H1 (cell line): ENCODE measurements at regions not wholly inside any gene's neighbourhood (a gene's known extent, or its start where the extent isn't known, plus 50 kb on each side); places are given as distances from the start of the nearest gene placed in this dataset.

ENCODE experiments used
- CTCF ChIA-PET: fragments of 300-600 bp; sonication (Branson Sonifier 250); formaldehyde crosslinking; loops from one replicate; lab custom pipeline; 2021; ENCODE audit not compliant: partially characterized antibody; lab: Charles Lee
- POLR2A ChIA-PET: fragments of 300-600 bp; sonication (Branson Sonifier 250); formaldehyde crosslinking; loops from one replicate; lab custom pipeline; 2021; ENCODE audit warnings: inconsistent platforms; ENCODE audit not compliant: partially characterized antibody; lab: Charles Lee
- DNase-seq, 2 experiments: peaks; one replicate each; pipeline versions ENCODE4 v3.0.0 to v3.0.0-alpha.2; 2010 to 2022; ENCODE audit warnings: low spot score in 2 of 2, low read depth in 1 of 2, mixed read lengths in 1 of 2
- FAIRE-seq: peaks from 2 replicates; lab custom pipeline; 2011; peaks lifted over from hg19 to GRCh38; lab: Jason Lieb, UNC
- H2AFZ ChIP-seq: 2 replicates; pipeline ENCODE4 v1.8.1; 2012; ENCODE audit warnings: low read length, inconsistent platforms
- H2AK5ac ChIP-seq: 2 replicates; pipeline ENCODE4 v1.6.1; 2013; ENCODE audit warnings: low read depth, low read length
- H2BK120ac ChIP-seq: replicated peaks from 2 replicates; pipeline ENCODE3; 2013; ENCODE audit warnings: low read depth, low read length, inconsistent platforms
- H2BK12ac ChIP-seq: 2 replicates; pipeline ENCODE4 v1.6.1; 2013; ENCODE audit warnings: low read depth, low read length
- H2BK15ac ChIP-seq: 2 replicates; pipeline ENCODE4 v1.6.1; 2013; ENCODE audit warnings: low read length
- H2BK20ac ChIP-seq: 2 replicates; pipeline ENCODE4 v1.6.1; 2013; ENCODE audit warnings: low read length
- H2BK5ac ChIP-seq: 2 replicates; pipeline ENCODE4 v1.6.1; 2013; ENCODE audit warnings: low read depth, low read length
- H3K14ac ChIP-seq: 2 replicates; pipeline ENCODE4 v1.6.1; 2013; ENCODE audit warnings: inconsistent platforms; ENCODE audit not compliant: insufficient read length
- H3K18ac ChIP-seq: 2 replicates; pipeline ENCODE4 v1.6.1; 2013; ENCODE audit warnings: low read length; ENCODE audit errors: extremely low read depth
- H3K23ac ChIP-seq: 2 replicates; pipeline ENCODE4 v1.6.1; 2013; ENCODE audit warnings: inconsistent platforms; ENCODE audit not compliant: insufficient read length
- H3K23me2 ChIP-seq: 2 replicates; pipeline ENCODE4 v1.6.1; 2013; ENCODE audit warnings: low read depth, low read length
- H3K27ac ChIP-seq: 2 replicates; pipeline ENCODE4 v1.6.1; 2011; ENCODE audit warnings: low read depth, low read length, inconsistent platforms
- H3K27me3 ChIP-seq, 4 experiments: replicated peaks in 1 of 4; 1 replicate in 1 of 4; 2 replicates in 3 of 4; pipeline versions ENCODE4 v1.6.1 to v1.8.1; 2011 to 2013; ENCODE audit warnings: low read length in 3 of 4, mild to moderate bottlenecking in 3 of 4, inconsistent platforms in 2 of 4, mixed read lengths in 2 of 4, moderate library complexity in 1 of 4; ENCODE audit not compliant: control insufficient read depth in 3 of 4, insufficient read depth in 3 of 4; ENCODE audit errors: extremely low read depth in 1 of 4
- H3K36me3 ChIP-seq, 4 experiments: 2 replicates each; pipeline versions ENCODE4 v1.6.1 to v1.8.1; 2011 to 2013; ENCODE audit warnings: mild to moderate bottlenecking in 4 of 4, low read length in 3 of 4, moderate library complexity in 2 of 4, control low read depth in 1 of 4, inconsistent platforms in 1 of 4; ENCODE audit not compliant: insufficient read depth in 4 of 4, control insufficient read depth in 2 of 4
- H3K4ac ChIP-seq: replicated peaks from 2 replicates; pipeline ENCODE3; 2013; ENCODE audit warnings: low read length, low read depth, mixed read lengths, inconsistent platforms; ENCODE audit not compliant: insufficient read length
- H3K4me1 ChIP-seq, 4 experiments: replicated peaks in 1 of 4; 1 replicate in 1 of 4; 2 replicates in 3 of 4; pipeline versions ENCODE4 v1.6.1 to v1.8.1; 2011 to 2013; ENCODE audit warnings: low read length in 3 of 4, inconsistent platforms in 2 of 4, mixed read lengths in 1 of 4; ENCODE audit not compliant: insufficient read depth in 4 of 4, control insufficient read depth in 3 of 4
- H3K4me2 ChIP-seq, 2 experiments: 2 replicates each; pipeline versions ENCODE4 v1.6.1 to v1.8.1; 2011 to 2013; ENCODE audit warnings: low read depth in 2 of 2, low read length in 2 of 2, control low read depth in 1 of 2, inconsistent platforms in 1 of 2, mild to moderate bottlenecking in 1 of 2; ENCODE audit not compliant: insufficient read depth in 1 of 2
- H3K4me3 ChIP-seq, 4 experiments: fragments of 200-600, 300-600 bp in 1 of 4; sonication (generic), shearing (Covaris generic), sonication (Bioruptor Twin) in 1 of 4; 2 replicates each; pipeline versions ENCODE4 v1.5.1 to v1.8.1; 2011 to 2016; ENCODE audit warnings: low read length in 4 of 4, low read depth in 3 of 4, control low read depth in 2 of 4, inconsistent platforms in 2 of 4, mild to moderate bottlenecking in 2 of 4, mixed read lengths in 1 of 4, moderate library complexity in 1 of 4; ENCODE audit not compliant: insufficient read depth in 2 of 4; ENCODE audit errors: extremely low read depth in 1 of 4
- H3K56ac ChIP-seq: replicated peaks from 2 replicates; pipeline ENCODE3; 2013; ENCODE audit warnings: low read depth, mild to moderate bottlenecking, mixed read lengths, low read length, inconsistent platforms; ENCODE audit not compliant: insufficient read length
- H3K79me1 ChIP-seq: 2 replicates; pipeline ENCODE4 v1.6.1; 2013; ENCODE audit warnings: low read depth, low read length, control low read depth
- H3K79me2 ChIP-seq, 2 experiments: 2 replicates each; pipeline versions ENCODE4 v1.6.1 to v1.8.1; 2012 to 2013; ENCODE audit warnings: low read length in 2 of 2, mild to moderate bottlenecking in 2 of 2, inconsistent platforms in 1 of 2; ENCODE audit not compliant: insufficient read depth in 2 of 2, control insufficient read depth in 1 of 2
- H3K9ac ChIP-seq, 4 experiments: replicated peaks in 1 of 4; 1 replicate in 1 of 4; 2 replicates in 3 of 4; pipeline versions ENCODE4 v1.6.1 to v1.8.1; 2011 to 2013; ENCODE audit warnings: low read depth in 3 of 4, low read length in 3 of 4, control low read depth in 2 of 4, mild to moderate bottlenecking in 2 of 4, moderate library complexity in 2 of 4, inconsistent platforms in 1 of 4; ENCODE audit errors: extremely low read depth in 1 of 4
- H3K9me3 ChIP-seq, 2 experiments: 2 replicates each; pipeline versions ENCODE4 v1.6.1 to v1.8.1; 2012 to 2013; ENCODE audit warnings: mild to moderate bottlenecking in 2 of 2, moderate library complexity in 2 of 2, control low read depth in 1 of 2, inconsistent platforms in 1 of 2, low read depth in 1 of 2, low read length in 1 of 2, mixed read lengths in 1 of 2; ENCODE audit not compliant: insufficient read depth in 2 of 2
- H4K20me1 ChIP-seq, 2 experiments: replicated peaks in 1 of 2; 2 replicates each; pipeline versions ENCODE3 to v1.8.1; 2011 to 2013; ENCODE audit warnings: inconsistent platforms in 2 of 2, low read length in 2 of 2, mild to moderate bottlenecking in 1 of 2; ENCODE audit not compliant: insufficient read depth in 2 of 2, control insufficient read depth in 1 of 2
- H4K5ac ChIP-seq: 2 replicates; pipeline ENCODE4 v1.6.1; 2013; ENCODE audit warnings: low read length, low read depth, mixed read lengths, inconsistent platforms; ENCODE audit not compliant: insufficient read length
- H4K8ac ChIP-seq: 2 replicates; pipeline ENCODE4 v1.8.0; 2013; ENCODE audit warnings: mild to moderate bottlenecking, moderate library complexity, low read length, inconsistent platforms; ENCODE audit not compliant: insufficient read depth; ENCODE audit errors: extremely low read depth
- H4K91ac ChIP-seq: replicated peaks from 2 replicates; pipeline ENCODE3; 2013; ENCODE audit warnings: low read length, mixed read lengths, inconsistent platforms; ENCODE audit not compliant: insufficient read length
- BCL11A ChIP-seq, 2 experiments: IDR thresholded peaks; one replicate each; pipeline ENCODE4 v1.6.1; 2011; ENCODE audit warnings: low read depth in 2 of 2, low read length in 2 of 2, mild to moderate bottlenecking in 2 of 2
- EGR1 ChIP-seq: IDR thresholded peaks from 2 replicates; pipeline ENCODE4 v1.6.1; 2011; ENCODE audit warnings: low read depth, low read length, borderline replicate concordance
- KDM5A ChIP-seq: fragments of 200-600 bp; IDR thresholded peaks from 2 replicates; pipeline ENCODE4 v1.7.1; 2012; ENCODE audit warnings: mild to moderate bottlenecking, low read length, inconsistent platforms, mixed read lengths
- TCF12 ChIP-seq: IDR thresholded peaks from 2 replicates; pipeline ENCODE4 v1.6.1; 2011; ENCODE audit warnings: low read depth, mild to moderate bottlenecking, low read length
- TEAD4 ChIP-seq: IDR thresholded peaks from 2 replicates; pipeline ENCODE4 v1.6.1; 2012; ENCODE audit warnings: low read depth, low read length, inconsistent platforms, mixed read lengths
- WGBS, 2 experiments: shearing (Covaris generic) in 1 of 2; methylation state at CpG; one replicate each; pipeline versions ENCODE4 v1.1.6 to v1.1.7; 2013 to 2015; ENCODE audit warnings: low lambda C conversion rate in 2 of 2, mixed read lengths in 2 of 2, inconsistent platforms in 1 of 2, low coverage in 1 of 2, missing lambda C conversion rate in 1 of 2; ENCODE audit not compliant: insufficient replicate concordance in 2 of 2, insufficient coverage in 1 of 2, insufficient read length in 1 of 2; ENCODE audit errors: extremely low coverage in 1 of 2, missing lambda C conversion rate in 1 of 2; 5-methylcytosine and 5-hydroxymethylcytosine counted together

DNA sequence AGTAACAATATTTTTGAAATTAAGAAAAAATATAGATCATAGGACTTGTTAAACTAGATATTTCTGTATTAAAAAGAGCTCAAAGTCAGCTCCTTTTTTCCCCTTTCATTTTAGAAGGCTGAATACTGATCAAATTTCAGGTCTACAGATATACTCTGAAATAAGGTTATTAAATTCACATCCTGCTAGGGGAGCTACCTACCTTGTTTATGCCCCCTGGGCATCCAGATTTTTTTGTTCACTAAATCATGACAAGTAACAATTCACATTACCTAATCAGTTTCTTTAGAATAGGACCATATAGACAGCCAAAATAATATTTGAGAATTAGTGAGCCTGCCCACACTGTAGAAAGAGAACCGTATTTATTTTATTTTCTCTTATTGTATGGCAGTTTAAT lies 276.2 kb downstream of the USP25 start:
- no peak overlapping the region for H2BK5ac ChIP-seq
- H3K27ac ChIP-seq = no peak overlapping the region
- H2AK5ac ChIP-seq = no peak overlapping the region
- H3K18ac ChIP-seq = no peak overlapping the region
- H3K14ac ChIP-seq = no peak overlapping the region
- TF ChIP-seq TCF12 (no peak), EGR1 (no peak), KDM5A (no peak), TEAD4 (no peak), BCL11A (IDR thresholded peaks at IDR 0.05; ENCODE audit: low read depth in 2 of 2, low read length in 2 of 2) (no peak)
- no peak overlapping the region for H4K5ac ChIP-seq
- FAIRE-seq (no peak), DNase-seq (no peak)
- no peaks in the 10 kb centered on the region for H3K79me1 ChIP-seq
- H4K91ac ChIP-seq = no peak overlapping the region
- no peak overlapping the region for H2AFZ ChIP-seq
- ChIA-PET POLR2A (no interaction called here), CTCF (interaction anchor here (1.4 kb wide), 2 partner anchors 55 to 325 kb away, joined by 3 to 4 read pairs; no protein-coding TSS in a partner anchor)
- no peaks in the 10 kb centered on the region for H3K36me3 ChIP-seq
- H4K8ac ChIP-seq = no peak overlapping the region
- H3K4ac ChIP-seq = no peak overlapping the region
- 96% methylated on average over 1 of the region's 1 CpG; no CpG with 5 or more reads in 1 of the 2 experiments for WGBS, 2 experiments
- no peak overlapping the region for H2BK20ac ChIP-seq
- no peaks in the 10 kb centered on the region; the same call in 1 of the 2 replicates for H3K23me2 ChIP-seq
- H2BK120ac ChIP-seq = no peak overlapping the region
- H2BK15ac ChIP-seq = no peak overlapping the region
- H3K9ac ChIP-seq = no peak overlapping the region
- no peaks in the 10 kb centered on the region for H3K4me1 ChIP-seq
- H2BK12ac ChIP-seq = no peak overlapping the region
- no peaks in the 10 kb centered on the region for H3K79me2 ChIP-seq
- no peaks in the 10 kb centered on the region for H3K9me3 ChIP-seq
- no peak overlapping the region for H3K4me3 ChIP-seq
- no peak overlapping the region for H3K56ac ChIP-seq
- no peaks in the 10 kb centered on the region for H4K20me1 ChIP-seq
- no peak overlapping the region for H3K23ac ChIP-seq
- H3K4me2 ChIP-seq = no peak overlapping the region
- H3K27me3 ChIP-seq = no peaks in the 10 kb centered on the region
